SK-N-SH treated with all-trans-retinoic acid at 6 μM for 48 hours (cell line): ENCODE measurements at regions not wholly inside any gene's neighbourhood (a gene's known extent, or its start where the extent isn't known, plus 50 kb on each side); places are given as distances from the start of the nearest gene placed in this dataset.
"Not testable (repeated sequence)": the region's sequence is repeated elsewhere in the genome, so short reads cannot be mapped to it uniquely, and the experiment has no call there.

Experiments used
- ATAC-seq: fragments of 200-7000 bp; cut with Tn5 transposase; 3 replicates; pipeline ENCODE4 v1.9.1; 2020; ENCODE audit warnings: mild to moderate bottlenecking, moderate library complexity
- ARNTL ChIP-seq: fragments of 450-650 bp; formaldehyde crosslinking; IDR thresholded peaks from 2 replicates; pipeline ENCODE4 v1.5.0; 2020; ENCODE audit warnings: low read depth, mild to moderate bottlenecking, moderate library complexity, borderline replicate concordance
- BACH2 ChIP-seq: fragments of 250-450 bp; sonication (Bioruptor Pico); IDR thresholded peaks from 2 replicates; pipeline ENCODE4 v1.9.0; 2021; ENCODE audit warnings: mild to moderate bottlenecking, borderline replicate concordance
- CREB5 ChIP-seq: fragments of 250-450 bp; sonication (Bioruptor Pico); IDR thresholded peaks from 2 replicates; pipeline ENCODE4 v1.5.1; 2020; ENCODE audit warnings: low read depth, mild to moderate bottlenecking, moderate library complexity
- CSDC2 ChIP-seq: fragments of 250-450 bp; sonication (Bioruptor Pico); IDR thresholded peaks from 2 replicates; pipeline ENCODE4 v1.5.0; 2020; ENCODE audit warnings: mild to moderate bottlenecking, moderate library complexity
- CSRNP3 ChIP-seq: fragments of 250-450 bp; sonication (Bioruptor Pico); IDR thresholded peaks from 2 replicates; pipeline ENCODE4 v1.5.1; 2021; ENCODE audit warnings: mild to moderate bottlenecking, moderate library complexity
- ESRRG ChIP-seq: fragments of 250-450 bp; sonication (Bioruptor Pico); IDR thresholded peaks from 2 replicates; pipeline ENCODE4 v1.6.1; 2021; ENCODE audit warnings: mild to moderate bottlenecking
- GLIS3 ChIP-seq: fragments of 250-450 bp; sonication (Bioruptor Pico); IDR thresholded peaks from 2 replicates; pipeline ENCODE4 v1.5.0; 2020; ENCODE audit warnings: mild to moderate bottlenecking, moderate library complexity
- ISL1 ChIP-seq: fragments of 250-450 bp; sonication (Bioruptor Pico); IDR thresholded peaks from 2 replicates; pipeline ENCODE4 v2.1.2; 2022; ENCODE audit warnings: mild to moderate bottlenecking, moderate library complexity
- OSR1 ChIP-seq: fragments of 250-450 bp; sonication (Bioruptor Pico); IDR thresholded peaks from 2 replicates; pipeline ENCODE4 v1.8.0; 2022; ENCODE audit warnings: moderate library complexity, mild to moderate bottlenecking, inconsistent platforms
- POU6F1 ChIP-seq: fragments of 250-450 bp; sonication (Bioruptor Pico); IDR thresholded peaks from 2 replicates; pipeline ENCODE4 v1.8.0; 2021; ENCODE audit warnings: low read depth, mild to moderate bottlenecking, moderate library complexity, borderline replicate concordance
- PPARA ChIP-seq: fragments of 250-450 bp; sonication (Bioruptor Pico); IDR thresholded peaks from 2 replicates; pipeline ENCODE4 v1.5.0; 2020; ENCODE audit warnings: mild to moderate bottlenecking, borderline replicate concordance
- RARB ChIP-seq: fragments of 250-450 bp; sonication (Bioruptor Pico); IDR thresholded peaks from 2 replicates; pipeline ENCODE4 v1.8.0; 2021; ENCODE audit warnings: mild to moderate bottlenecking, moderate library complexity
- SNAI2 ChIP-seq: fragments of 250-450 bp; sonication (Bioruptor Pico); IDR thresholded peaks from 2 replicates; pipeline ENCODE4 v1.5.0; 2020; ENCODE audit warnings: mild to moderate bottlenecking, moderate library complexity
- TCF4 ChIP-seq: fragments of 250-450 bp; sonication (Bioruptor Pico); IDR thresholded peaks from 2 replicates; pipeline ENCODE4 v1.8.0; 2021; ENCODE audit warnings: mild to moderate bottlenecking, moderate library complexity, borderline replicate concordance
- TOX ChIP-seq: fragments of 250-450 bp; sonication (Bioruptor Pico); IDR thresholded peaks from 2 replicates; pipeline ENCODE4 v1.8.0; 2021; ENCODE audit warnings: mild to moderate bottlenecking, moderate library complexity, borderline replicate concordance
- ZC3H10 ChIP-seq: fragments of 250-450 bp; sonication (Bioruptor Pico); IDR thresholded peaks from 2 replicates; pipeline ENCODE4 v1.5.1; 2021; ENCODE audit warnings: mild to moderate bottlenecking, moderate library complexity
- ZFP3 ChIP-seq: fragments of 250-450 bp; sonication (Bioruptor Pico); IDR thresholded peaks from 2 replicates; pipeline ENCODE4 v1.5.0; 2020; ENCODE audit warnings: mild to moderate bottlenecking, moderate library complexity
- ZFP30 ChIP-seq: fragments of 450-650 bp; formaldehyde crosslinking; IDR thresholded peaks from 2 replicates; pipeline ENCODE4 v1.5.0; 2022; ENCODE audit warnings: mild to moderate bottlenecking, moderate library complexity
- ZNF565 ChIP-seq: fragments of 450-650 bp; formaldehyde crosslinking; conservative IDR thresholded peaks from 2 replicates; pipeline ENCODE4 v1.5.0; 2020; ENCODE audit warnings: low read depth, mild to moderate bottlenecking, moderate library complexity
- ZNF70 ChIP-seq: fragments of 450-650 bp; formaldehyde crosslinking; IDR thresholded peaks from 2 replicates; pipeline ENCODE4 v1.5.0; 2020; ENCODE audit warnings: mild to moderate bottlenecking, moderate library complexity
- ZNF8 ChIP-seq: fragments of 450-650 bp; formaldehyde crosslinking; IDR thresholded peaks from 2 replicates; pipeline ENCODE4 v1.5.0; 2020; ENCODE audit warnings: mild to moderate bottlenecking, moderate library complexity
- TF ChIP-seq, protein P1 (sequence below): fragments of 250-450 bp; sonication (Bioruptor Pico); IDR thresholded peaks from 2 replicates; pipeline ENCODE4 v1.5.0; 2020; ENCODE audit warnings: mild to moderate bottlenecking, moderate library complexity

DNA sequence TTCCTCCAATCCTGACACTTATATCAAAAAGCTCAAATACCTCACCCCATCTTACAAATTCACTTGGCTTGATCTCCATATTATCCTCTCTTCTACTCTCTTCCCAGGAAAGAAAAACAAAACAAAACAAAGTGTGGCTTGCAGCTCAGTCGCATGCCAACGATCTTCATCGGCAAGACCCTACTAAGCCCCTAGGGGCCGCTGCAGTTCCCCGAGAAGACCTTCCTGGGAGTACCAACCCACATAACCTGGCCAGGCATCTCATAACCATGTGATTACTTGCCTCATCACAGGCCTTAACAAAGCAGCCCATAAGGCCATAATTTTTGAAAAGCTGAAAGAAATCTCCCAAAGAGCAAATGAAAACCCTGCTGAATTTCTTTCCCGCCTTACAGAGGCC, 103.7 kb downstream of the ZNF92 start:
- ATAC-seq = peak; percentile 96

DNA sequence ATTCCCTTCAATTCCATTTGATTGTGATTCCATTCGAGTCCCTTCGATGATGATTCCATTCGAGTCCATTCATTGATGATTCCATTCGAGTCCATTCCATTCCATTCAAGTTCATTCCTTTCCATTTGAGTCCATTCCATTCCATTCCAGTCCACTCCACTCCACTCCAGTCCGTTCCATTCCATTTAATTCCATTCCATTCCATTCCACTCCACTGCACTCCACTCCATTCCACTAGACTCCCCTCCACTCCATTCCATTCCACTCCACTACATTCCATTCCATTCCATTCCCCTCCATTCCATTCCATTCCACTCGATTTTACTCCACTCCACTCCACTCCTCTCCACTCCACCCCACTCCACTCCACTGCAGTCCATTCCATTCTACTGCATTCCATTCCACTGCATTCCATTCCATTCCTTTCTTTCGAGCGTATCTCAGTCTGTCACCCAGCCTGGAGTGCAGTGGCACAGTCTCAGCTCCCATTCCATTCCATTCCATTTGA, 115.7 kb downstream of the ZNF92 start:
- no peak for TF ChIP-seq ZNF70
- no peak for TF ChIP-seq GLIS3 (CRISPR knock-in tag)
- no peak for TF ChIP-seq CSRNP3 (CRISPR knock-in tag)
- TF ChIP-seq POU6F1 = no peak
- TF ChIP-seq CSDC2 (CRISPR knock-in tag) = no peak
- TF ChIP-seq PPARA (CRISPR knock-in tag) = no peak
- TF ChIP-seq ZNF8 (CRISPR knock-in tag) = no peak
- TF ChIP-seq ARNTL (CRISPR knock-in tag) = no peak
- no peak for TF ChIP-seq TOX (CRISPR knock-in tag)
- TF ChIP-seq, protein P1, sequence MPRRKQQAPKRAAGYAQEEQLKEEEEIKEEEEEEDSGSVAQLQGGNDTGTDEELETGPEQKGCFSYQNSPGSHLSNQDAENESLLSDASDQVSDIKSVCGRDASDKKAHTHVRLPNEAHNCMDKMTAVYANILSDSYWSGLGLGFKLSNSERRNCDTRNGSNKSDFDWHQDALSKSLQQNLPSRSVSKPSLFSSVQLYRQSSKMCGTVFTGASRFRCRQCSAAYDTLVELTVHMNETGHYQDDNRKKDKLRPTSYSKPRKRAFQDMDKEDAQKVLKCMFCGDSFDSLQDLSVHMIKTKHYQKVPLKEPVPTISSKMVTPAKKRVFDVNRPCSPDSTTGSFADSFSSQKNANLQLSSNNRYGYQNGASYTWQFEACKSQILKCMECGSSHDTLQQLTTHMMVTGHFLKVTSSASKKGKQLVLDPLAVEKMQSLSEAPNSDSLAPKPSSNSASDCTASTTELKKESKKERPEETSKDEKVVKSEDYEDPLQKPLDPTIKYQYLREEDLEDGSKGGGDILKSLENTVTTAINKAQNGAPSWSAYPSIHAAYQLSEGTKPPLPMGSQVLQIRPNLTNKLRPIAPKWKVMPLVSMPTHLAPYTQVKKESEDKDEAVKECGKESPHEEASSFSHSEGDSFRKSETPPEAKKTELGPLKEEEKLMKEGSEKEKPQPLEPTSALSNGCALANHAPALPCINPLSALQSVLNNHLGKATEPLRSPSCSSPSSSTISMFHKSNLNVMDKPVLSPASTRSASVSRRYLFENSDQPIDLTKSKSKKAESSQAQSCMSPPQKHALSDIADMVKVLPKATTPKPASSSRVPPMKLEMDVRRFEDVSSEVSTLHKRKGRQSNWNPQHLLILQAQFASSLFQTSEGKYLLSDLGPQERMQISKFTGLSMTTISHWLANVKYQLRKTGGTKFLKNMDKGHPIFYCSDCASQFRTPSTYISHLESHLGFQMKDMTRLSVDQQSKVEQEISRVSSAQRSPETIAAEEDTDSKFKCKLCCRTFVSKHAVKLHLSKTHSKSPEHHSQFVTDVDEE = no peak
- no peak for TF ChIP-seq ZFP3 (CRISPR knock-in tag)
- TF ChIP-seq CREB5 (CRISPR knock-in tag) = no peak
- TF ChIP-seq ISL1 (CRISPR knock-in tag) = no peak
- no peak for ATAC-seq

More for the DNA sequence above, 103.7 kb downstream of the ZNF92 start:
- TF ChIP-seq CREB5 (CRISPR knock-in tag) (no peak), ZFP3 (CRISPR knock-in tag) (no peak), ESRRG (no peak), RARB (no peak), TOX (CRISPR knock-in tag) (no peak), TCF4 (CRISPR knock-in tag) (no peak), CSDC2 (CRISPR knock-in tag) (no peak), ZNF70 (no peak), OSR1 (CRISPR knock-in tag) (no peak), SNAI2 (CRISPR knock-in tag) (no peak), ZNF565 (CRISPR knock-in tag) (no peak), POU6F1 (no peak), ZC3H10 (no peak), GLIS3 (CRISPR knock-in tag) (no peak), BACH2 (CRISPR knock-in tag) (no peak), ZFP30 (CRISPR knock-in tag) (no peak)
- TF ChIP-seq, protein P1 = no peak
- TF ChIP-seq, all 23 proteins: peak for 0

- ATAC-seq = not testable (repeated sequence)
Measured at GRCh38 chr7:65496697-65497096, 123.0 kb downstream of the ZNF92 start.
